Mesodermal cell (in vitro differentiated cells): ENCODE measurements at regions not wholly inside any gene's neighbourhood (a gene's known extent, or its start where the extent isn't known, plus 50 kb on each side); places are given as distances from the start of the nearest gene placed in this dataset.
"Not testable (repeated sequence)": the region's sequence is repeated elsewhere in the genome, so short reads cannot be mapped to it uniquely, and the experiment has no call there.

Source experiments
- H3K27ac ChIP-seq: 2 replicates; pipeline ENCODE4 v1.7.0; 2013; ENCODE audit warnings: mild to moderate bottlenecking, low read depth, low read length, moderate library complexity; ENCODE audit not compliant: severe bottlenecking
- H3K36me3 ChIP-seq: 2 replicates; pipeline ENCODE4 v1.7.1; 2013; ENCODE audit warnings: mild to moderate bottlenecking, low read length, moderate library complexity; ENCODE audit not compliant: control insufficient read depth, insufficient read depth
- H3K4me1 ChIP-seq: one replicate; pipeline ENCODE4 v1.7.1; 2013; ENCODE audit warnings: mild to moderate bottlenecking, low read length; ENCODE audit not compliant: insufficient read depth, control insufficient read depth, poor library complexity, severe bottlenecking
- H3K4me3 ChIP-seq: 2 replicates; pipeline ENCODE4 v1.7.0; 2013; ENCODE audit warnings: low read length, control low read depth, mild to moderate bottlenecking; ENCODE audit not compliant: insufficient read depth, poor library complexity, severe bottlenecking; ENCODE audit errors: extremely low read depth
- H3K9me3 ChIP-seq: 2 replicates; pipeline ENCODE4 v1.7.1; 2013; ENCODE audit warnings: mild to moderate bottlenecking, low read length, moderate library complexity; ENCODE audit not compliant: control insufficient read depth
- WGBS, 2 experiments: methylation state at CpG; one replicate each; pipeline ENCODE4 v1.1.5; 2013; ENCODE audit warnings: missing lambda C conversion rate in 2 of 2; ENCODE audit not compliant: insufficient coverage in 2 of 2; 5-methylcytosine and 5-hydroxymethylcytosine counted together

DNA sequence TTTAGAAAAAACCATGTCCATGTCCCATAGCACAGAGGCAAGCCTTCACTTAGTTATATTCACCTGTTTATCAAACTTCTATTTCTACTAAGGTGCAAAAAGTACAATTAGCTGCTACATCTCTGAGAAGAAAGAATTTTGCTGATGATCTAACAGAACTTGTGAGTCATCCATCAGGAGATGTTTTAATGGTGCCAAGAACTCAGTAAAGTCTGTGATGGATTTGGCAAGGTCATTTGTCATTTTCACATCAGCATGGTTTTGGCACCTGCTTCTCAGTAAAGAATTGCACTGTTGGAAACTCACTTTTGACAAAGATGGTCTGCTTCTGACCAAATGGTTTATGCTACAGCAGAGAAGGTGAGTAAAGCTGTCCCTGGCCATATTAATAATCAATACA is 195.7 kb upstream of the TMEFF2 start:
- Histone ChIP-seq H3K27ac (no peak overlapping the region), H3K9me3 (no peaks in the 10 kb centered on the region), H3K4me1 (no peaks in the 10 kb centered on the region), H3K4me3 (no peak overlapping the region), H3K36me3 (no peaks in the 10 kb centered on the region)

DNA sequence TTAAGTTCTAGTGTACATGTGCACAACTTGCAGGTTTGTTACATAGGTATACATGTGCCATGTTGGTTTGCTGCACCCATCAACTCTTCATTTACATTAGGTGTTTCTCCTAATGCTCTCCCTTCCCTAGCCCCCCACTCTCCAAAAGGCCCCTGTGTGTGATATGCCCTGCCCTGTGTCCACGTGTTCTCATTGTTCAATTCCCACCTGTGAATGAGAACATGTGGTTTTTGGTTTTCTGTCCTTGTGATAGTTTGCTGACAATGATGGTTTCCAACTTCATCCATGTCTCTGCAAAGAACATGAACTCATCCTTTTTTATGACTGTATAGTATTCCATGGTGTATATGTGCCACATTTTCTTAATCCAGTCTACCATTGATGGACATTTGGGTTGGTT is 189.5 kb upstream of the TMEFF2 start:
- not testable (repeated sequence) for H3K36me3 ChIP-seq
- 80% methylated on average over 1 of the region's 1 CpG for WGBS, 2 experiments

DNA sequence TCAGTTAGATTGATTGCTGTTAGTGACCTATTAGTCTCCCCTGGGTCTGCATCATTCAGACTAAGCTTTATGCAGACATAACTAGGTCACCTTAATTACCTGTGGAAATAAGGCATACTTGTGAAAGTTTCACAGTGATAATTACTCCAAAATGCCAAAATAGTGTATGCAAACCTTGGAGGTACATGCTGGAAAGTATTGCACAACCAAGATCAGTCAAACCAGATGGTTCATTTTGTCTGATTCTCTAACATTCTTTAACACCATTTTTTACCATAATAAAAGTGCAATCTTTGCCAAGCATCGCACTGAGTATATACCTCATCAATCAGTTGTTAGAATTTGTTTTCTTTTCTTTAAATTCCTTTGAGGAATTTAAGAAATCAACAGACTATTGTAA is 186.3 kb upstream of the TMEFF2 start:
- no peak overlapping the region for H3K27ac ChIP-seq
- H3K9me3 ChIP-seq = no peaks in the 10 kb centered on the region
- no CpG with 5 or more reads among the region's 1 CpG for WGBS, 2 experiments
- H3K4me3 ChIP-seq = no peak overlapping the region
- H3K36me3 ChIP-seq = no peaks in the 10 kb centered on the region
- no peaks in the 10 kb centered on the region for H3K4me1 ChIP-seq

More for the DNA sequence above, 189.5 kb upstream of the TMEFF2 start:
- not testable (repeated sequence) for H3K4me3 ChIP-seq, H3K9me3 ChIP-seq, H3K27ac ChIP-seq, H3K4me1 ChIP-seq

DNA sequence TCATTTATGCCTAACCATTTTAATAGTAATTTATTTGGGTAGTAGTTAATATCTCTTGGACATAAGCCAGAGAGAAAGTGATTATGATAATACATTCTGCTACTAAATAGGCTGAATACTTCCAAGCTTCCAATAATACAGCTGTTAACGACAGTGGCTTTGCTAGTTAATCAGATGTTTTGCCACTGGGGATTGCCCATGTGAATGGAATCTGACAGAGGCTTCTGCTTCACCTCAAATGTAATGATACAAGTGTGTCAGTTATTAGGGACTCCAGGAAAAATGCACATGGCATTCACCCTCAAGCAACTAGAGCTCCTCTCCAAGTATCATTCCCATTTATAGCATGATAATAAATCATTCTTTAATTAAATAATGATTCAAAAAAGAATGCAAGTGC is 185.0 kb upstream of the TMEFF2 start:
- H3K36me3 ChIP-seq = no peaks in the 10 kb centered on the region
- H3K9me3 ChIP-seq = no peaks in the 10 kb centered on the region
- no peaks in the 10 kb centered on the region for H3K4me1 ChIP-seq
- no peak overlapping the region for H3K27ac ChIP-seq
- no peak overlapping the region for H3K4me3 ChIP-seq
- no CpG with 5 or more reads among the region's 1 CpG for WGBS, 2 experiments

DNA sequence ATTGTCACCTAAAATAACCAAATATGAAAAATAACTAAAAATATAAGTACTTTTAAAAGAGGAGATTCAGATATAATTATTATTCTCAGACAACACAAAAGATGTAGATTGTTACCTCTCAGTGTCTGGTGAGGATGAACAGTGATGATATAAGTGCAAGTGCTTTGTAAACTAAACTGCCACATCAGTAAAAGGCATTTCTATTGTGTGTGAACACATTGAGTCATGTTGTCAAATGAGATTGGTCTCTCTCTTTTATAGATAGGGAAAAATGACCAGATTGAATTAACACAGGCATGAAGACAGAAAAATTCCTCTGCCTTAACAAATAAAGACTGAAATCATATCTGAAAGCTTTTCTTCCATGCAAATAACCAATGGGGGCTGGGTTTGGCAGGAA is 182.4 kb upstream of the TMEFF2 start:
- no peaks in the 10 kb centered on the region for H3K36me3 ChIP-seq
- H3K9me3 ChIP-seq = no peaks in the 10 kb centered on the region
- no peak overlapping the region for H3K27ac ChIP-seq
- no peak overlapping the region for H3K4me3 ChIP-seq
- H3K4me1 ChIP-seq = no peaks in the 10 kb centered on the region

DNA sequence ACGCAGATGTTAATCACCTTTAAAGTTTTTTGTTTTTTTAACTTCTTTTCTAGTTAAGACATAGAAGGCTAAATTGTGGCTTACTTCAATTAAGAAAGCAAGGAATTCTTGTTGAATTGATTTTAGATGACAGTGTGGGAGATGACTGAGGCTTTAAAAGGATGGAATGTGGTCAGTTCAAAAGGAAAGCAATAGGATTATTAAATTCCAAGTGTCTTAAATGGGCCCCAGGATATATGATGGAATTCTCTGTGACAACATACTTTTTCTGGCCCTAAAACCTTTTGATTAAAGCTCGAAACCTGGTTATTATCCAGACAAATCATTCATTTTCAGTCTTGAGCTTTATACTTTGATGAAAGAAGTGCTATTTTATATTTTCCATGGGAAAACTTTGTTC is 179.0 kb upstream of the TMEFF2 start:
- no peaks in the 10 kb centered on the region for H3K4me1 ChIP-seq
- no peaks in the 10 kb centered on the region for H3K9me3 ChIP-seq
- H3K27ac ChIP-seq = no peak overlapping the region
- whole genome bisulfite sequencing, 2 experiments = no CpG with 5 or more reads among the region's 2 CpGs
- H3K4me3 ChIP-seq = no peak overlapping the region
- no peaks in the 10 kb centered on the region for H3K36me3 ChIP-seq

DNA sequence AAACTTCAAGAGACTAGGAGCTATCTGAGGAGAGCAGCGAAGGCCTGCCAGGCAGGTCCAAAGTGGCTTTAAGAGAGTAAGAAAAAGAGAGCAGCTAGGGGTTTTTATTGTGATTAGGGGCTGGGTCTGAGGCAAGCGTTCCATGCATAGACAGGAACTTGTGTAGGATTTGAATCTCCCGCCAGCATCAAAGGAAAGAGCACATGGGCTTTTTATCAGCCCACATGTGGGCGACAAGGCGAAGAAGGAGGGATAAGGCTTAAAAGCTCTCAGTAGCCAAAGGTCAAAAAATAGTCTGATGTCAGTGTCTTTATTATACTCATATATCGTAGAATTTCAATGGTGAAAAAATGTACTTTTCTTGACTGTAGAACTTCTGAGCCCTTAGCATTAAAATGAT is 178.5 kb upstream of the TMEFF2 start:
- Histone ChIP-seq H3K9me3 (no peaks in the 10 kb centered on the region), H3K4me3 (no peak overlapping the region), H3K27ac (no peak overlapping the region), H3K36me3 (no peaks in the 10 kb centered on the region), H3K4me1 (no peaks in the 10 kb centered on the region)
- 94% methylated on average over 5 of the region's 6 CpGs for WGBS, 2 experiments

DNA sequence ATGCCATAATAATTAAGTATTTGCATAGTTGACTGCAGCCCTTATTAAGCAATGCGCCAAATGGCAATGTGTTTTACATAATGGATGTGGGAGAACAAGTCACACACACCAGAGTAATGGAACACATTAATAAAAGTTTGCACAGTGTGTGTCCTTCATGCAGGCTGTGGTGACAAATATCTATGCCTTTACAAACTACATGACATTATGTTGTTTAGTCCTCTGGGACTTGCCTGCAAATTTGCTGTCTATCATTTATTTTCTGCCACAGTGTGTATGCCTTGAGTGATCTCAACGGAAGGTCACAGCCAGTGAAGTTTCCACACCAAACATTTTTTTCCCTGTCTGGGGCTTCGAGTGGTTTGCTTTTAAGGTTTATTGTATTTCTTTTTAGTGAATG is 175.2 kb upstream of the TMEFF2 start:
- no CpG with 5 or more reads among the region's 3 CpGs for WGBS, 2 experiments
- no peaks in the 10 kb centered on the region for H3K9me3 ChIP-seq
- no peak overlapping the region for H3K4me3 ChIP-seq
- no peaks in the 10 kb centered on the region for H3K36me3 ChIP-seq
- H3K27ac ChIP-seq = no peak overlapping the region
- H3K4me1 ChIP-seq = no peaks in the 10 kb centered on the region

DNA sequence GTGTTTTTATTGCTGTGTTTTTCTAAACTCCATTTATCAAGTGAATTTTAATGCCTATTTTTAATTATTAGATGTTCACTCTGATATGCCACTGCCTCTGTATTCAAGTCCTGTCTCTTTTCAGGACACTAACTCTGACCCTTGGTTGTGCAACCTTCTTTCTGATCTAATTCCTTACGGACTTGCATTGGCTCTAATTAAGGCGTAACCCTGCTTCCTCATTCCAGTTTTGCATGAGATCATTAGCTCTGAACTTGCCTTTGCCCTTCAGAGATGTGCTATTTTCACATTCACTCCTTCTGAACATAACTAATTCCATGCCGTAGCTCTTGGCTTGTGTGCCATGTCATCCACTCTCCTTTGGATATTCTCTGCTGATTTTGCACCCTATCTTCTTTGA is 162.5 kb upstream of the TMEFF2 start:
- H3K9me3 ChIP-seq = no peaks in the 10 kb centered on the region
- WGBS, 2 experiments = 89 to 97% methylated on average over 3 of the region's 3 CpGs
- no peak overlapping the region for H3K27ac ChIP-seq
- H3K4me3 ChIP-seq = no peak overlapping the region
- H3K36me3 ChIP-seq = no peaks in the 10 kb centered on the region
- no peaks in the 10 kb centered on the region for H3K4me1 ChIP-seq

DNA sequence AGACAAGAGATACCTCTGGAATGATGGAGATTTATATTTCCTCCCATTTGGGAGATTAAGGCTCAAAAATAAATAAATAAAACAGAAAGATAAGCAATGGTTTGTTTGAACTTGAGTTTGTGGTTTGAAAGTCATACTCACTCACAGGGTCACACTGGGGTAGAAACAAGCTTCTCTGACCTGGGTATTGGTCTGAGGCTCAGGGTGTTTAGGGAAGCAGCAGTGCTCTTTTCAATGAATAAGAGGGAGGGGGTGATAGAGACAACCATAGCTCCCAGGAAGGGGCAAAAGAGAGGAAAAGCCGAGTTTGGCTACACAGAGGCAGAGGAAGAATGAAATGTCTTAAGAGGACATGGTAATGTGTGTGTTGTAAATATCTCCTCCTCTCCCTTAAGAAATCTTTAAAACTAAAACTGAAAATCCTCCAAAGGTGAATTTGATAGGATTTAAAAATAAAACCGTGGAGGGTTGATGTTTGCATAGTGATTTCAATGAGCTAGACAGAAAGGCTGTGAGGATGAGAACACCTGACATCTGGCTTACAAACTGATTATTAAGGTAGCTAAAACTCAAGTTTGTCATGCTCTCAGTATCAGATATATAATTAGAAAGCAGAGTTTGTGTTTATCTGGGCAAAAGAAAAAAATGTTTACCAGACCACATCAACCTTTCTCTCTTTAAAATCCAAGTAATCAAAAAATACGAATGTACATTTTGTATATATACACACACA is 159.9 kb upstream of the TMEFF2 start:
- Histone ChIP-seq H3K36me3 (no peaks in the 10 kb centered on the region), H3K4me1 (no peaks in the 10 kb centered on the region), H3K27ac (no peak overlapping the region), H3K4me3 (no peak overlapping the region), H3K9me3 (no peaks in the 10 kb centered on the region)
- 80% methylated on average over 1 of the region's 3 CpGs; no CpG with 5 or more reads in 1 of the 2 experiments for WGBS, 2 experiments

DNA sequence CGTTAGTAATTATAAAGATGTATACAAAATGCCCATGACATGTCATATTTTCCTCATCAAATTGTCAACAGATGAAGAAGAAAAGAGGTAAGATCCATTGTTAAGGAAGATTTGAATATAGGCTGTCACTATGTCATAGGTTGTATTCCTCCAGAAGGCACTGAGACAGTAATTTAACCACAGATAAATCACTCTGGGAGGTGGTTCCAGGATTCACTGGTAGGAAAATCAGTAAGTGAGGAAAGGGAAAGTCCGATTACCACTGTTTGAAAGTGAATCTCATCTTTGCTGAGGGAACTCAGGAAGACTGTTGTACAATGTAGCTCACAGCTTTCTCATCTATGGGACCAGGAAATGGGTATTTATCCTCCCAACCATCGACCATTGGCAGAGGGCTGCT is 152.8 kb upstream of the TMEFF2 start:
- Histone ChIP-seq H3K9me3 (no peaks in the 10 kb centered on the region), H3K27ac (no peak overlapping the region), H3K36me3 (no peaks in the 10 kb centered on the region), H3K4me3 (no peak overlapping the region), H3K4me1 (no peaks in the 10 kb centered on the region)
- WGBS, 2 experiments = 100% methylated on average over 1 to 2 of the region's 3 CpGs
